ENCODE measurements at regions not wholly inside any gene's neighbourhood (a gene's known extent, or its start where the extent isn't known, plus 50 kb on each side); places are given as distances from the start of the nearest gene placed in this dataset.

GRCh38 chr13:40422588-40423235 is 243.7 kb downstream of the FOXO1 start:
- Mint-ChIP-seq H3K27me3 (no peaks in the 10 kb centered on the region), H3K4me3 (no peak overlapping the region), H3K4me1 (ENCODE audit: low read depth) (peaks cover 11% of the 10 kb centered on the region), H3K36me3 (ENCODE audit: low read depth) (no peaks in the 10 kb centered on the region), H3K9me3 (no peaks in the 10 kb centered on the region), H3K27ac (no peak overlapping the region)
- no peak overlapping the region for H3K4me3 ChIP-seq (ENCODE audit: low read length)
- no peak overlapping the region for H3K27ac ChIP-seq (ENCODE audit: low read depth in 1 of 2, low read length in 2 of 2)
- intact Hi-C loops (cut with DNase I, micrococcal nuclease) = no loop called here
- peak; percentile 71 for ATAC-seq (ENCODE audit: poor library complexity)
- ChIA-PET CTCF (interaction anchor here (0.7 to 1.0 kb wide), 2 partner anchors 12 to 480 kb away, joined by 3 to 4 read pairs; no protein-coding TSS in a partner anchor), POLR2A (interaction anchor here (1.1 to 1.2 kb wide), 2 partner anchors 31 to 72 kb away, joined by 3 read pairs; no protein-coding TSS in a partner anchor)
- H3K27me3 ChIP-seq (ENCODE audit: control insufficient read depth in 1 of 2, insufficient read depth in 2 of 2, low read length in 2 of 2) = no peaks in the 10 kb centered on the region
- no peak for DNase-seq
- peaks cover 4% of the 10 kb centered on the region for H3K4me1 ChIP-seq (ENCODE audit: insufficient read depth, low read length)
- H3K36me3 ChIP-seq (ENCODE audit: insufficient read depth, low read length) = no peaks in the 10 kb centered on the region
- no peak for TF ChIP-seq CTCF (IDR thresholded peaks at IDR 0.05)
- H3K9me3 ChIP-seq (ENCODE audit: control insufficient read depth in 1 of 2, insufficient read depth in 1 of 2, low read length in 2 of 2) = no peaks in the 10 kb centered on the region

DNA sequence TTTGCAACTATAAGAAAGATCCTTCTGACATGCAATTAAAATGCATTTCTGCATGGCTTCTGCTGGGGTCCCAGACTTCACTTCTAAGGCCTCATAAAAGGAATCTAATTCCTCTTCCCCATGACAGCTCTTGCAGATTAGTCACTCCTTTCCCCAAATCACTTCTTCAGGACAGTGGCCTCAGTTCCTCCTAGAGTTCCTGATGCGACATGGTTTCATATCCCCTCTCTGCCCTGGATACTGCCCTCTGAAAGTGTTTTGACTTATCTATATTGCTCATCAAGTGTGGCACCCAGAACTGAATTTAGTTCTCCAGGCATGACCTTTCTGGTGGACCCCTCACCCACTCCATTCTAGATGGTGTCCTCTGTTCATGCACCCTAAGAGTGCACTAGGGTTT is 238.1 kb downstream of the FOXO1 start:
- no peak for ATAC-seq (ENCODE audit: poor library complexity)
- no peaks in the 10 kb centered on the region for H3K27me3 Mint-ChIP-seq
- H3K4me3 Mint-ChIP-seq = no peak overlapping the region
- H3K9me3 Mint-ChIP-seq = no peaks in the 10 kb centered on the region
- POLR2A ChIA-PET = no interaction called here
- no peak overlapping the region for H3K27ac Mint-ChIP-seq
- Histone ChIP-seq H3K27ac (ENCODE audit: low read depth in 1 of 2, low read length in 2 of 2) (no peak overlapping the region), H3K4me3 (ENCODE audit: low read length) (no peak overlapping the region), H3K27me3 (ENCODE audit: control insufficient read depth in 1 of 2, insufficient read depth in 2 of 2, low read length in 2 of 2) (no peaks in the 10 kb centered on the region), H3K9me3 (ENCODE audit: control insufficient read depth in 1 of 2, insufficient read depth in 1 of 2, low read length in 2 of 2) (no peaks in the 10 kb centered on the region), H3K4me1 (ENCODE audit: insufficient read depth, low read length) (peaks cover 6% of the 10 kb centered on the region), H3K36me3 (ENCODE audit: insufficient read depth, low read length) (no peaks in the 10 kb centered on the region)
- DNase-seq = peak in 2 of 14 experiments; percentile 43 to 52
- peaks cover 28% of the 10 kb centered on the region for H3K4me1 Mint-ChIP-seq (ENCODE audit: low read depth)
- TF ChIP-seq CTCF (IDR thresholded peaks at IDR 0.05) = no peak
- H3K36me3 Mint-ChIP-seq (ENCODE audit: low read depth) = no peaks in the 10 kb centered on the region
- CTCF ChIA-PET = no interaction called here
- intact Hi-C loops (cut with DNase I, micrococcal nuclease) = no loop called here

DNA sequence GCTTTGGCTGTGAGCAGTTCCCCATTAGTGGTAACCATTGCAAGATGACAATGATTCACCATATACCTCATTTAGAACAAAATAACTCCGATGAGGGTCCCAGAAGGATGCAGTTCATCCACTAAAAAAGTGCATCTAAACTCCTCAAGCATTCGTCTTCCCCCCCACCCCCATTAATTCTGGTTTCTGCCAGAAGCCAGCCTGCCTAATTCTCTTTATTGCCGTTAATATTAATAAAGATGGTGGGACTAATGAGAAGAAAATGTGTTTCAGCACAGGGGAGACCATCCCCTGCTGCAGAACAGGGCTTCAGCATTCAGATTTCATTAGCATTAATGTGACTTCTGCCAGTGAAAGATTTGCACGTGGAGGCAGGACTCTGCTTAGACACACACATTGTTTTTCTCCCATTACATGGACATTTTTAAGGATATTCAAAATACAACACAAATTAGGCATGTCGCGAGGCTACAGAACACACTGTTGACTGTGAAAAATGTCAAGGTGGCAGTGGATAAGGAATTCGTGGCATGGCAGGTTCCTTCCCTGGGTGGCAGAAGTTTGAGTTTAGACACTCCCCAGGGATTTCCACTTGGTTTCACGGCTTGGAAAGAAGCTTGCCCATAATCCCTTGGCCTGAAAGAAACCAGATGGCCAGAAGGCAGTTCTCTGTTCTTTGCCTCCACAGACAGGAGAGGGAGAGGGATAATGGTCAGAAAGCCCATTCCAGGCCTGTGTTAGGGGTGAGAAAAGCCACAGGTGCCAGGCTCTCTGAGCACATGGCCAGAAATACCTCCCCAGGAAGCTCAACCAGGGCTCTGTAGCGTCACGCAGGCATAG is 236.5 kb downstream of the FOXO1 start:
- Histone ChIP-seq H3K4me3 (ENCODE audit: low read length) (no peak overlapping the region), H3K27ac (ENCODE audit: low read depth in 1 of 2, low read length in 2 of 2) (no peak overlapping the region), H3K36me3 (ENCODE audit: insufficient read depth, low read length) (no peaks in the 10 kb centered on the region), H3K27me3 (ENCODE audit: control insufficient read depth in 1 of 2, insufficient read depth in 2 of 2, low read length in 2 of 2) (no peaks in the 10 kb centered on the region), H3K4me1 (ENCODE audit: insufficient read depth, low read length) (peaks cover 22% of the 10 kb centered on the region), H3K9me3 (ENCODE audit: control insufficient read depth in 1 of 2, insufficient read depth in 1 of 2, low read length in 2 of 2) (no peaks in the 10 kb centered on the region)
- POLR2A ChIA-PET = no interaction called here
- intact Hi-C loops (cut with DNase I, micrococcal nuclease) = loop anchor here in 1 of 2 experiments (5.0 kb wide), 2 partner anchors 52 to 123 kb away; no protein-coding TSS in a partner anchor
- Mint-ChIP-seq H3K4me3 (no peak overlapping the region), H3K27ac (no peak overlapping the region), H3K4me1 (ENCODE audit: low read depth) (peaks cover 42% of the 10 kb centered on the region), H3K9me3 (no peaks in the 10 kb centered on the region), H3K27me3 (no peaks in the 10 kb centered on the region), H3K36me3 (ENCODE audit: low read depth) (no peaks in the 10 kb centered on the region)
- TF ChIP-seq CTCF (IDR thresholded peaks at IDR 0.05) = no peak
- CTCF ChIA-PET = no interaction called here
- ATAC-seq (ENCODE audit: poor library complexity) (no peak), DNase-seq (no peak)
